Neural cell (in vitro differentiated cells): ENCODE measurements at regions not wholly inside any gene's neighbourhood (a gene's known extent, or its start where the extent isn't known, plus 50 kb on each side); places are given as distances from the start of the nearest gene placed in this dataset.

ENCODE experiments used
- H2AFZ ChIP-seq: fragments of 200-600, 300-800 bp; sonication (generic), shearing (Covaris generic); 2 replicates; pipeline ENCODE4 v1.6.0; 2014; ENCODE audit warnings: low read depth, mild to moderate bottlenecking, antibody characterized with exemption, low read length, moderate library complexity
- H3F3A ChIP-seq: fragments of 200-600 bp; shearing (Covaris generic); 2 replicates; pipeline ENCODE4 v1.6.1; 2016; ENCODE audit warnings: mild to moderate bottlenecking, moderate library complexity, mixed read lengths, antibody characterized with exemption, low read length; ENCODE audit not compliant: insufficient read depth, poor library complexity, severe bottlenecking
- H3K27ac ChIP-seq: fragments of 200-600, 300-800 bp; sonication (generic), shearing (Covaris generic); 2 replicates; pipeline ENCODE4 v1.5.1; 2014; ENCODE audit warnings: mild to moderate bottlenecking, low read length, moderate library complexity
- H3K27me3 ChIP-seq: fragments of 300-800, 200-600 bp; sonication (generic), shearing (Covaris generic); 2 replicates; pipeline ENCODE4 v1.6.0; 2014; ENCODE audit warnings: mild to moderate bottlenecking, low read depth, low read length, moderate library complexity; ENCODE audit not compliant: insufficient read depth
- H3K36me3 ChIP-seq: fragments of 300-800, 200-600 bp; sonication (generic), shearing (Covaris generic); 2 replicates; pipeline ENCODE4 v1.5.1; 2014; ENCODE audit warnings: mild to moderate bottlenecking, antibody characterized with exemption, low read length, moderate library complexity; ENCODE audit not compliant: insufficient read depth
- H3K4me2 ChIP-seq: fragments of 300-800, 200-600 bp; sonication (generic), shearing (Covaris generic); 2 replicates; pipeline ENCODE4 v1.6.0; 2014; ENCODE audit warnings: mild to moderate bottlenecking, low read length
- H3K4me3 ChIP-seq: fragments of 300-800, 200-600 bp; sonication (generic), shearing (Covaris generic); 2 replicates; pipeline ENCODE4 v1.5.1; 2014; ENCODE audit warnings: mild to moderate bottlenecking, low read length, moderate library complexity
- H3K79me2 ChIP-seq: fragments of 200-600 bp; shearing (Covaris generic); replicated peaks from 2 replicates; pipeline ENCODE4 v1.6.0; 2014; ENCODE audit warnings: mild to moderate bottlenecking, low read length, moderate library complexity; ENCODE audit not compliant: insufficient read depth
- H3K9ac ChIP-seq: fragments of 300-800, 200-600 bp; sonication (generic), shearing (Covaris generic); 2 replicates; pipeline ENCODE4 v1.6.1; 2016; ENCODE audit warnings: mild to moderate bottlenecking, low read length, mixed read lengths
- H3K9me2 ChIP-seq: fragments of 200-600 bp; shearing (Covaris generic); 2 replicates; pipeline ENCODE4 v1.6.1; 2016; ENCODE audit warnings: mild to moderate bottlenecking, low read length, mixed read lengths; ENCODE audit not compliant: insufficient read depth
- H3K9me3 ChIP-seq: fragments of 200-600, 300-800 bp; sonication (generic), shearing (Covaris generic); 2 replicates; pipeline ENCODE4 v1.6.1; 2016; ENCODE audit warnings: mild to moderate bottlenecking, mixed run types, low read length, moderate library complexity, mixed read lengths
- H4K20me1 ChIP-seq: fragments of 200-600 bp; shearing (Covaris generic); 2 replicates; pipeline ENCODE4 v1.6.1; 2016; ENCODE audit warnings: mild to moderate bottlenecking, mixed run types; ENCODE audit not compliant: insufficient read depth
- CTCF ChIP-seq: fragments of 450-650 bp; IDR thresholded peaks from 2 replicates; pipeline ENCODE4 v1.5.1; 2014; ENCODE audit warnings: antibody characterized with exemption, mild to moderate bottlenecking, moderate library complexity; ENCODE audit not compliant: poor library complexity, severe bottlenecking
- EP300 ChIP-seq: fragments of 450-650 bp; conservative IDR thresholded peaks from 2 replicates; pipeline ENCODE4 v1.6.1; 2014; ENCODE audit warnings: antibody characterized with exemption, mild to moderate bottlenecking, moderate library complexity; ENCODE audit not compliant: poor library complexity, severe bottlenecking
- EZH2 ChIP-seq: fragments of 200-600, 300-800 bp; shearing (Covaris generic), sonication (generic); IDR thresholded peaks from 2 replicates; pipeline ENCODE4 v1.6.1; 2014; ENCODE audit warnings: antibody characterized with exemption, low read length, borderline replicate concordance, mild to moderate bottlenecking; ENCODE audit not compliant: insufficient read depth, poor library complexity, severe bottlenecking
- MXI1 ChIP-seq: fragments of 450-650 bp; conservative IDR thresholded peaks from 2 replicates; pipeline ENCODE4 v1.6.1; 2014; ENCODE audit warnings: antibody characterized with exemption, mild to moderate bottlenecking; ENCODE audit not compliant: poor library complexity, severe bottlenecking
- POLR2AphosphoS5 ChIP-seq: IDR thresholded peaks from 2 replicates; pipeline ENCODE4 v1.6.1; 2012
- SMC3 ChIP-seq: fragments of 450-650 bp; conservative IDR thresholded peaks from 2 replicates; pipeline ENCODE4 v1.6.1; 2014; ENCODE audit warnings: antibody characterized with exemption, mild to moderate bottlenecking, moderate library complexity; ENCODE audit not compliant: poor library complexity
- TAF1 ChIP-seq: IDR thresholded peaks from 2 replicates; pipeline ENCODE4 v1.6.1; 2012; ENCODE audit warnings: low read depth
- TF ChIP-seq, protein P1 (sequence below): IDR thresholded peaks from 2 replicates; pipeline ENCODE4 v1.6.1; 2012; ENCODE audit warnings: borderline replicate concordance

DNA sequence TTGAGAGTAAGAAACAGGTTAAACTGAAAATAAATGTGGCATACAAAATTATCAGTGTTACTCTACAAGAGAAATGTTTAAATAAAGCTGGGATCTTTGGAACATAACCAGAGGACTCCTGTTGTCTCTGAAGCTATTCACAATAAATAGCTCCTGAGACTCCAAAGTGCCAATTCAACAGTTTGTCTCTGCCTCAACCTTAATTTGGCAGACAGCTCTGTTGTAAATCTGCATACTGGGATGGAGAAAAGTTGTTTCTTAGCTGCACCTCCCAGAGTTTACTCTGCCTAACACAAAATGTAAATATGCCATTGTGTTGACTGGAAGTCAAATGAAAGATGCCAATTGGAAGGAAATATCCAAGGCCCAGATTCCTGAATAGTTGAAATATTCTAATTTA lies 238.5 kb upstream of the EPHA4 start:
- Histone ChIP-seq H3K4me2 (no peak overlapping the region), H3F3A (no peaks in the 10 kb centered on the region), H4K20me1 (no peaks in the 10 kb centered on the region), H3K9me2 (no peaks in the 10 kb centered on the region), H3K9ac (no peak overlapping the region), H3K27ac (no peak overlapping the region), H3K4me3 (no peak overlapping the region), H3K36me3 (no peaks in the 10 kb centered on the region), H3K27me3 (no peaks in the 10 kb centered on the region), H3K79me2 (no peaks in the 10 kb centered on the region), H3K9me3 (no peaks in the 10 kb centered on the region), H2AFZ (no peak overlapping the region)
- no peak for TF ChIP-seq POLR2AphosphoS5
- TF ChIP-seq, protein P1, sequence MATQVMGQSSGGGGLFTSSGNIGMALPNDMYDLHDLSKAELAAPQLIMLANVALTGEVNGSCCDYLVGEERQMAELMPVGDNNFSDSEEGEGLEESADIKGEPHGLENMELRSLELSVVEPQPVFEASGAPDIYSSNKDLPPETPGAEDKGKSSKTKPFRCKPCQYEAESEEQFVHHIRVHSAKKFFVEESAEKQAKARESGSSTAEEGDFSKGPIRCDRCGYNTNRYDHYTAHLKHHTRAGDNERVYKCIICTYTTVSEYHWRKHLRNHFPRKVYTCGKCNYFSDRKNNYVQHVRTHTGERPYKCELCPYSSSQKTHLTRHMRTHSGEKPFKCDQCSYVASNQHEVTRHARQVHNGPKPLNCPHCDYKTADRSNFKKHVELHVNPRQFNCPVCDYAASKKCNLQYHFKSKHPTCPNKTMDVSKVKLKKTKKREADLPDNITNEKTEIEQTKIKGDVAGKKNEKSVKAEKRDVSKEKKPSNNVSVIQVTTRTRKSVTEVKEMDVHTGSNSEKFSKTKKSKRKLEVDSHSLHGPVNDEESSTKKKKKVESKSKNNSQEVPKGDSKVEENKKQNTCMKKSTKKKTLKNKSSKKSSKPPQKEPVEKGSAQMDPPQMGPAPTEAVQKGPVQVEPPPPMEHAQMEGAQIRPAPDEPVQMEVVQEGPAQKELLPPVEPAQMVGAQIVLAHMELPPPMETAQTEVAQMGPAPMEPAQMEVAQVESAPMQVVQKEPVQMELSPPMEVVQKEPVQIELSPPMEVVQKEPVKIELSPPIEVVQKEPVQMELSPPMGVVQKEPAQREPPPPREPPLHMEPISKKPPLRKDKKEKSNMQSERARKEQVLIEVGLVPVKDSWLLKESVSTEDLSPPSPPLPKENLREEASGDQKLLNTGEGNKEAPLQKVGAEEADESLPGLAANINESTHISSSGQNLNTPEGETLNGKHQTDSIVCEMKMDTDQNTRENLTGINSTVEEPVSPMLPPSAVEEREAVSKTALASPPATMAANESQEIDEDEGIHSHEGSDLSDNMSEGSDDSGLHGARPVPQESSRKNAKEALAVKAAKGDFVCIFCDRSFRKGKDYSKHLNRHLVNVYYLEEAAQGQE, result no peak
- TF ChIP-seq TAF1, result no peak
- no peak for TF ChIP-seq CTCF
- TF ChIP-seq EZH2, result no peak

GRCh38 chr2:221810245-221810644 lies 238.1 kb upstream of the EPHA4 start:
- Histone ChIP-seq H3K9me3 (no peaks in the 10 kb centered on the region), H3F3A (no peaks in the 10 kb centered on the region), H3K27me3 (no peaks in the 10 kb centered on the region)

More at GRCh38 chr2:221810245-221810644, 238.1 kb upstream of the EPHA4 start:
- Histone ChIP-seq H3K4me3 (no peak overlapping the region), H3K27ac (no peak overlapping the region), H3K36me3 (no peaks in the 10 kb centered on the region), H2AFZ (no peak overlapping the region), H3K9me2 (no peaks in the 10 kb centered on the region), H3K79me2 (no peaks in the 10 kb centered on the region), H3K9ac (no peak overlapping the region), H4K20me1 (no peaks in the 10 kb centered on the region), H3K4me2 (no peak overlapping the region)
- TF ChIP-seq POLR2AphosphoS5, result no peak
- TF ChIP-seq SMC3, result no peak
- TF ChIP-seq EP300, result no peak
- TF ChIP-seq, protein P1, result no peak
- no peak for TF ChIP-seq EZH2
- TF ChIP-seq MXI1, result no peak
